Stimulated activated CD4-positive, alpha-beta T cell treated with anti-CD3 and anti-CD28 coated beads, Interleukin-15, amount 100 ng/mL, for 24 hours (primary cell): ENCODE measurements at regions not wholly inside any gene's neighbourhood (a gene's known extent, or its start where the extent isn't known, plus 50 kb on each side); places are given as distances from the start of the nearest gene placed in this dataset.

Experiments
- DNase-seq: peaks from one replicate; pipeline ENCODE4 v3.0.0-alpha.2; 2020

DNA sequence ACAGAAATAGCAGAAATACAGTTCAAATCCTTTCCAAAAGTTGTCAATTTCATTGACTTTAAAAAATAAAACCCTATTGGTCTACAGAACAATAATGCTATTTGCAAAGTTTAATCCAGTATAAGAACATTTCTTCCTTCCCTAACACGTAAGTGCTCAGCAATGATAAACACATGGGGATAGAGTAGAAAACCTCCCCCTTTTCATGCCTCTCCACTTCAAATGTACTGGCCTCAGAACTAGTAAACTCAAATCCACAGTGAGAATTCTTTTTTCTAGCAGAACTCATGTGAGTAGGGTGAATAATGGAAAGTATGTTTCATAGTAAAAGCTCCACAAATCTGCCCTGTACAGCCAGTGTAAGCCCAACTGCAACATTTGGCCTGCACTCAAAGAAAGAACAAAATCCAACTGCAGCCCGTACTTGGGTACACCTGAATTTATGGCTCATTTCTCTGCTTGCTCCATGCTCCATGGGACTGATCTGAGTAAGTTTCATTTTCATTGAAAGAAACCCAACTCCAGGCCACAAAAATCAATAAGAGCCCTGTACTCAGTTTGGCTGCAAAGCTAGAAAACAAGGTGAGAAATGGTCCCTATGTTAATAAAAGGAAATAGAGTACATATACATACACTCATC is 115.0 kb upstream of the RMDN2 start:
- no peak for DNase-seq

DNA sequence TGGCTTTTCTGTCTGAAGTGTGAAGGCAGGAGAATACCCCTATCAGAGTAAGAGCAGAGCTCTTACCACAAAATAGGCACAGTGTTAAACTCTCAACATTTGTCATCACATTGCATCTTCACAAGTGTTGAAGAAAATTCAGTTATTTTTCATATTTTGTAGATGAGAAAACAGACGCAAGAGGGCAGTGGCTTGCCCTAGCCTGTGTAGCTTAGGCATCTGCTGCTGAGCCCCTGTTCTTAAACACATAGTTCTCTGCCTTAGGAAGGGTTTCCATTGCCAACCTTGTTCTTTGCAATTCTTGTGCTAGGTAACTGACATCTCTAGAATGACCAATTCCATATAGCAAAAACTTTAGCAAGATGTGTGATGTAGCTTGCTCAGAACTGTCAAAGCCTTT is 112.7 kb upstream of the RMDN2 start:
- no peak for DNase-seq

DNA sequence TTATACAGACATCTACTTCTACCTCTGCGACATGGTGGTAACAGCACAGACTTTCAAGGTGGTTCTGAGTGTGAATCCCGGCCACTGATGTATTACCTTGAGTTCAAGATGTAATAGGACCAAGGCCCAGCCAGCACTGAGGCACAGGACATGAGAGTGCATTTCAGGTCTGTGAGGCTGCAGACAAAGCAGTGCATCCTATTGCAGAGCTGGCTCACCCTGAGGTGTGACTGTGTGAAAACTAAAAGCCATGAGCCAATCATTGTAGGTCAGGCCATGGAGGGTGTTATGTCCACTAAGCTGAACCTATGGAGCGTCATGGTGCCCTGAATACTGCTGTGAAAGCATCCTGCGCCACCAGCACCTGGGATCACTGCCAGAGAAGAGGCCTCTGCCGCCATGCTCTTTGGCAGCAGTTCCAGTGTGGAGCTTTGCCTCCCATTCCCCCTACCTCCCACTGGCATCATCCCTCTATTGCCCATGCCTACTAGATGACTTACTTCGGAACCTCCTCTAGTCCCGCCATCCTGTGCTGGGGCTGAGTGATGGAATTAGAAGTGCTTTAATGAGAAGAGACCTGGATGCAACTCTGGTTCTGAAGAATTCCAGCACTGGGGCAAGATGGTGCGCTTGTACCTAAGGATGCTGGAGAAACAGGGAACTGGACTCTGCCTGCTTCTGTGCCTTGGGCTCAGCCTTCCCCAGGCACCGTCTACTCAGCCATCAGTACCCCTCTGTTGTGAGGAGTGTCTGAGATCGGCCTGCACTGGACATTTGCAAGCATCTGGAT is 112.0 kb upstream of the RMDN2 start:
- DNase-seq = no peak

DNA sequence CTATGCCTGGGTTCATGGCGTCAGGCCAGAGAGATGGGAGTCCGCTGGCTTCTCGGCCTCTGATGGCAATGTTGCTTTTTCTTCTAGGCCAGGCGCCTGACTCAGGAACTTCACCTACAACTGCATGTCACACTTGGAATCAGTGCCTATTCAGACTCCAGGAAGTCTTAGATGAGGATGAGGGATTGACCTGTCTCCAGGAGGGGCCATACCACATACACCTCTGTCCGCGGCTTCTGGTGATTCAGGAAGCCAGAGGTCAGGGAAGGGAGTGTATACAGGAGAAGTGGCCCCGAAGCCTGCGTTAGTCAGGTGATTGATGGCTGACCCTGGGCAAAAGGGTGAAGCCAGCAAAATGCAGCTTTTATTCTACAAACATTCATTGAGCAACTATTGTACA is 109.1 kb upstream of the RMDN2 start:
- DNase-seq = no peak

DNA sequence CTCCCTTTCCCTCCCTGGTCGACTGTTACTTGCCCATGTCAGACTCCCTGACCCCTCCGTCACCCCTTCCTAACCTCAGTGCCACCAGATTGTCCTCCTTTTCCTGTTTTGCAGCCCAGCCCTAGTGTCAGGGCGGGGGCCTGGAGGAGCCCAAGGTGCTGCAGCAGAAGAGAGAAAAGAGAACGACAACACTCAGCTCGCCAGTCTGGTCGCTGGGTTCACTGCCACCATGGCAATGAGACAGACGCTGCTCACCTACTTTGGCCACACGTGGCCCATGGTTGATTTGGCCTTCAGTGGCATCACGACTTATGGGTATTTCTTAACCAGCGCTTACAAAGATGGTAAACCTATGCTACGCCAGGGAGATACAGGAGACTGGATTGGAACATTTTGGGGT is 108.4 kb upstream of the RMDN2 start:
- no peak for DNase-seq

DNA sequence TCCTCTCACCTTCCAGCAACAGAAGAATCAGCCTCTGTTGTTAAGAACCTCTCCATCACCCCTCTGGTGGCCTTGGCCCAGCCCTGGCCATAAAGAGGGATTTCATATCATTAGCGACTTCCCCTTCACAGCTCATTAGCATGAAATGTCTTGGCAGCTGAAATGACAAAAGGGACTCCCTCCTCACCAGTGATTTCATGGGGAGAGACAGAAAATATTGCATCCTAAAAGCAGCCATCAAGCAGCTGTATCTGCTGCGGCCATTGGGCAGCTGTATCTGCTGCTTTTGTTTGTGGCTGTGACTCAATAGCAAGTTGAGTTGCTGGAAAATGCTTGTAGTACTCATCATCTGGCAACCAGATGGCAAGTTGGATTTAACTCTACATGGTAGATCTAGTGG is 105.9 kb upstream of the RMDN2 start:
- no peak for DNase-seq

DNA sequence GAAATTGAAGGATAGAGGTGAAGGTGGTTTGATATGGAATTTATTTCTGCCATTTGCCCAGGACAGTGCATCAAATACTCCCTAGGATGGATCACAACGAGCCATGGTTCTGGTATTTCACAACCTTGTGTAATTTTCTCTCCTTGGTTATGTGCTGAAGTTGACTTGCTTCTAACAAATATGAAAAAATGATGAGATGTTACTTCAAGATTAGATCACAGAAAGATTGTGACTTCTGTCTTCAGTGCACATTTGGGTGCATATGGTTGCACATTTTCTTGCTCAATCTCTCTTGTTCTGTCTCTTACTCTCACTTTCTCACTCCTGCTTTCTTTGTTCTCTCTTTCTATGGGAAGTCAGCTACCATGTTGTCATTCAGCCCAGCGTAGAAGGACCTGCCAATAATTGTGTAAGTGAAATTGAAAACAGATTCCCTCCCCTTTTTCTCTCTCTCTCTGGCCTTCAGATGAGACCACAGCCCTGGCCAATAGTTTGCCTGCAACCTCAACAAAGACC is 104.6 kb upstream of the RMDN2 start:
- DNase-seq = no peak

DNA sequence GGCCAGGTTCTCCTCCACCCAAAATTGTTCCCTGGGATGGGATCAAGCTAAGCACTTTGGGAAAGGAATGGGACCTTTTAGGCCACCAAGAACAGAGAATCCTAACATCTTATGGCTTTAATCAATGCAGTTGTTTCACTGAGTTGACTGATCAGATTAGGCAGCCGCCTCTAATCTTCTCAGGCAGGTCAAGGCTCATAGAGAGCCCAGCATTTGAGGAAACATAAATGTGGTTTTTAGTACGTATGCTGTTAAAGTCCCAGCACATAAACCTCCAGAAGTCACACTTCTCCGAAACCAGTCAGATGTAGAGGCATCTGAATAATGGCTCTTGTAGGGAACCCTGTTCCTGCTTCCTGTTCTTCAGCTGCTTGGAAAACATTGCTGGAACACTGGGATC is 99.5 kb upstream of the RMDN2 start:
- DNase-seq = no peak

DNA sequence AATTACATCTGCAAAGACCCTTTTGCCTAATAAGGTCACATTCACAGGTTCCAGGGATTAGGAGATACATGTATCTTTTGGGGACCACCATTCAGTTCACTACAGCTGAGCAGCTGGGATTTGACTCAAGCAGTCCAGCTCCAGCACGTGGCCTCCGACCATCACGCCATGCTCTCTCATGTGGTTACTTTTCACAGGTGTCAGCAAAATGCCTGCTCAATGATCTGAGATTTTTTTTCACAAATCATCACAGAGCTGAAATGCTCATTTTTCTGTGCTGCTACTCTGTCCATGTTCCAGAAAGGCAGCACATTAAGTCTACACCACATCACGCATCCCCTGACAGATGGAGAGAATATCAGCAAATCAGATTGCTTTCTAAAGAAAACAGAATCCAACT is 98.5 kb upstream of the RMDN2 start:
- no peak for DNase-seq

DNA sequence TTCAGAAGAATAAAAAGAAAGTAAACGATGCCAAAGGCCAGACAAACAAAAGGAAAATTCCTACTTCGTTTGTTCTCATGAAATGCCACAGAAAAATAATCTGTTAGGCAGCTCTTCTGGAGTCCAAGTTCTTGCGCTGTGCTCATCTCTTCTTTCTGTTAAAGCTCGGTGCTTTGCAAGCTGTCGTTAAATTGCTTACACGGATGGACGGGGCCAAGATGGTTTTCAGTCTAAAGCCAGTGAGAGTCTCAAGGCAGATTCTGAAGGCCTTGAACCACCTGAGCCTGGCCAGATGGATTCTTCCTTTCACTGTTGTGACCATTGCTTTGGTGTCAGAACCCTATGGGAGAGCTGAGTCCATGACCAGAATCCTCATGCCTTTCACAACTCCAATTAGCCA is 97.6 kb upstream of the RMDN2 start:
- no peak for DNase-seq

DNA sequence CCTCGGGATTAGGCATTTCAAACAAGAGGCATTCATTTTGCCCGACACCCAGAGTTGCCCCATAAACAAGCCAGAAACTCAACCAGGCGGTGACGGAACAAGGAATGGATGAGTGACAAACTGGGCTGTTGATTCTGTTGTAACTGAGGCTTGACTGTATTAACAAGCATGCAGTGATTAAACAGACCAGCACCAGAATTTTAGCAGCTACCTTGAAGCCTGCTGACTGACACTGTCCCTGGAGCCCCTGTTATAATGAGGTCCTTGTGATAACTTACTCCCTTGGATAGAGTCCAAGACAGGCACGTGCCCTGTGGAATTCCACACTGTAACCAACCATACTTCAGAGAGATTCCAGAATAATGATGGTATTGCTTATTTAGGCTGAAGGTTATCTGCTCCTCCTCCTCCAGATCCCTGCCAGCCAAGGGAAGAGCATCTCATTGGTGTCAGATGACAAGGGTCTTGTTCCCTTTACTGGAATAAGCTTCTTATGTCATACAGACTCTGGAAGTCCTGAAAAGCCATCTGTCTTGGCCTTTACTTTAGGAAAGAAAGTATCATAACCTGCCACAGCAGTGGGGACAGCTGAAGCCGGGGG is 97.1 kb upstream of the RMDN2 start:
- DNase-seq = no peak

DNA sequence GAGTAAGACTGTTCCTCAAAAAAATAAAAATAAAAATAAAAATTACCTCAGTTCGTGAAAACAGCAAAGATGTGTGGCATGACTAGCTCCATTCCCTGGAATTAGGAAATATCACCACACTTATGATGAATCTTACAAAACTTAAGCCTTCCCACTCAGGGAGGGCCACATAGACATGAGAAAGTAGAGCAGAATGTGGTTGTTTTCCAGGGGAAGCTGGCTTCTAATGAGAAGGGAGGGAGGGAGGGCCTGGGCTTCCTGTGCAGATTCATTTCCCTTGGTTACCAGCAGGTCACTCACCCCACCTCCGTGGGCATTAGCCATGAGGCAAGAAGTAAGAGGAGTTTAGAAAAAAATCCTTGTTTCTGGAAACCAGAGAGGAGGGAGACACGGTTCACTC is 95.9 kb upstream of the RMDN2 start:
- DNase-seq = peak; percentile 20

DNA sequence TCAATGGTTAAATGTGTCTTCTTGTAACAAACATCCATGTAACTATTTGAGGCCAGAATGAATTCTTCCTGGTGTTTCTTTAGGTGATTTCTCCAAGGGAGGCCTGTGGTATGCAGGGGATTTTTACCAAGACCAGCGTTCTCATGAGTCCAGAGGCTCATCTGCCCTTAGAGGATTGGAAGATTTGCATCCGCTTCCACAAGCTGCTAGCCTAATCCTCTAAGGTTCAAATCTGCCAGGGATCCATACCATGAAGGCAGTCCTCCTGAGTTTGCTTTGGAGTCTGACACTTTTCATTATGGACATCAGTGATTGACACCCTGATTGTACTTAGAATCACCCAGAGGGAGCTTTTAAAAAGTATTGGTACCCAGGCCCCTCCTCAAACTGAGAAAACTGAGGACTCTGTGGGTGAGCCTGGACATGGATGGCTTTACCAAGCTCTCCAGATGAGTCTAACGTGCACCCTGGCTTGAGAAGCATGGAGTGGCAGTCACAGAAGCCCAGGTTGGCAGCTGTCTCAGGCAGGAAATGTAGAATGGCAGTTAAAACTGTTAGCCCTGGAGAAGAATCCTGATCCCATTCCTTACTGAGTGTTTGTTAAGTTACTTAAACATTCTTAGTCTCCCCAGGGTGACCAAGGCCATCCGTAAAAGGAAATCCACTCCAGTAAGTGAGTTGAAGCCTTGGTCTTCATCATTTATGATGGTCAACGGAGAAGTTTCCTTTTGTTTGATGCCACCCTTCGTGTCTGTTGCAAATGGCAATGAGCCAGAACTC is 95.3 kb upstream of the RMDN2 start:
- DNase-seq = no peak

DNA sequence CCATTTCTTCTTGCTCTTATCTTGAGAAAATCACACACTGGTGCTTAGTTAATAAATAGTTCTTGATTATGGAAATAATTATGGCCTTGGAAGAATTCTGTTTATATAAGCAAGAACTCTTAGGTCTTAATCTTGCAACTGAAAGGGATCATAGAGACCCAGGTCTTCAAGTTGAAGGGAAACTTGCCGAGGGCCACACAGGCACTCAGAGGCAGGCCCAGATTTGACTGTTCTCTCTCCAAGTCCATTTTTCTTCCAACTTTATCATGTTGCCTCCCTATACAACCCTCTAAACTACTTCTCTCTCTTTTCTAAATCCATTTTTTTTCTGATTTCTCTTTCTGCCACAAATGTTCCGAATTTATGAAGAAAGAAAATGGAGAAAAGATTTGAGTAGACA is 94.5 kb upstream of the RMDN2 start:
- DNase-seq = no peak

DNA sequence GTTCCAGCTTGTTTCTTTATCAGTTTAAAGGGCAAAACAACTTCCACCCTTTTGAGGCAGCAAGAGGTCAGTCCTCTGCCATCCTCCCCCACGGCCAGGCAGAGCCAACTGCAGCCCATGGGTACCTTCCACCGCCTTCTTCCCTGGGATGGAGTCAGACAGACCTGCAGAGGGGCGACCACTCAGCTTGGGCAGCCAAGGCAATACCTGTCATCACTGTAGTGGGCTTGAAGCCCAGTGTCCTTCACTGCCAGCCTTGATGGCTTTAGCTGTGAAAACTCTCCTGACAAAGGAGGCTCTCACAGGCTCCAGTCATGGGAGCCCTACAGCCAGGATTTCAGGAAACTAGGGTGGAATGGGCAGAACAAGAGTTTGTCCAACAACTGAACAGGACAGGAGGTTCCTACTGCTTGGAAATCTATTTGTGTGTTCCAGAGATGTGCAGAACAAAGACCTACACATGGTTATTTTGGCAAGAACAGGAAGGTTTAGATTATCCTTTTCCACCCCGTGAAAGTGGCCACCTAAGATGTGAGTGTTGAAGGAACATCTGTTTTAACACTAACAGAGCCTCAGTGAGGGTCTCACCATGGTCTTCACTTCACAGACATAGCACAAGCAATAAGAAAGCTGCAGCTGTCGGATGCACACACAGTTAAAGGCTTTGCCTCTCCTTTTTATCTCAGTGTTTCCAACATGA is 93.9 kb upstream of the RMDN2 start:
- DNase-seq = no peak

DNA sequence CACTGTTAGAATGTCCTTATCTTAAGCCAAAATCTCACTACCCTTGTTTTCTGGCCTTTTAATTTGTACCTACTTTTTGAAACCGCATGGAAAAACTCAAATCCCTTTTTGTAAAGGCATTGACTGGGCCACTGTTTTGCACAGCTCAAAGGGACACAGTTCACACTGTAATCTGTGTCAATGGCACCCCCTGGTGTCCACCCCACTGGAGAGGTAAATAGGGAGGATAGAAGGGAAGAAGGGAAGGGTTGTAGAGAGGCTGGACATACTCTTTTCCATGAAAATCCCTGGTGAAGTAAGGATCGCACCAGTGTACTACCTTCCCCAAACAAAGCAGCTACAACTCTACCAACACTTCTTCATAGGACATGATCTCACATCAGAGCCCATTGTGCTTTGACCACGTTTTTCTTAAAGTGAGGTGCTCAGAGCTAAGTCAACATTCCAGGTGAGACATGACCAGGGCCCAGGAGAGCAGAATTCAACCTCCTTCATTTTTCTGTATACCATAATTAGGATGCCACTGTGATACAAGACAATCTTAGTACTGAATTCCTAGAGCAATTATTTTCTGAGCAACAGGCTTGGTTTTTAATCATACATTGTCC is 92.4 kb upstream of the RMDN2 start:
- peak; percentile 89 for DNase-seq

DNA sequence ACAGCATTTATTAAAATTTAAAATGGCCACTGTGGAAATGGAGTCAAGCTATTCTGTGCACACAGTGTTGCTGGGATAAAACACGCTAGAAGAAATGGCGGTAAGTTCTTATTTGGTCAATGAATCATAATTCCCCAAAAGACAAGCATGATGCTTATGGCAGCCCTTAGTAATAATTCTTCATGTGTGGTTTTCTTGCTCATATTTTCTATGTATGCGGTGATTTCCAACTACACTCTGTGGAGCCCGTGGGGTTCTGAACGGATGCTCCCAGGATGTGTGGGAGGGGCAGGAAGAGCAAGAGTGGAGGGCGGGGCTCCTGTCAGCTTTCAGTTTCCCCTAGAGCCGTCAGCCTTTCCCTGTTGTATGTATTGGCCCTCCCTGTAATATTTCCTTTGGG is 91.7 kb upstream of the RMDN2 start:
- DNase-seq = peak; percentile 60

DNA sequence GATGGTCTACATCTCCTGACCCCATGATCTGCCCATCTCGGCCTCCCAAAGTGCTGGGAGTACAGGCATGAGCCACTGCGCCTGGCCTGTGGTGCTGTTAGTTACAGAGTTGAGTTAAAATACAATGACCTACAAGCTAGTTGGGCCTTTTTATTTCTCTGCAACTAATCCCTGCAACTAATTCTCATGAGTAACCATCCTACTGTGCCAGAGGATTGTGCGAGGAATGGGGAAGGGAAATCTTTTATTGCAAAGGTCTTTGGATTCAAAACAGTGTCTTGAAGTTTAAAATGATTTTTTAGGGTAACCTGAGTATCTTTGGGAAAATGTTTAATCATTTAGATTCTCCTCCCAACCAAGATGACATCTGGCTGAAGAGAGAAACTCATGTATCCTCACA is 88.8 kb upstream of the RMDN2 start:
- no peak for DNase-seq

DNA sequence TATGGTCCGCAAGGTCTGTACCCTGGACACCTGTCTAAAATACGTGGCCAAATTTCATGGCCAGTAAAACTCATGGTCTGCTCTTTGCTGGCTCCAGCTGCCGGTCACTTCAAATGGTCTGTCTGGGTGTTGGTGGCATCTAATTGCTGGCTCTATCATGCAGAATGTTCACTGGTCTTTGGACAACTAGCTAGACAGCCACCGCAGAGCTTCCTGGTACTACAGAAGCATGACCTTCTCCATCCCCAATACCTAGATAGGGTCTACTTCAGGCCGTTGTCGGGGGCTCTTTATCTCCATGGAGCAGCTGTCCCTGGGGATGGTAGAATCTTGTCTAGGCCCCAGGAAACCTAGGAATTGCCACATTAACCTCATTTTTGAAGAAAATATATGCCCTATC is 88.4 kb upstream of the RMDN2 start:
- no peak for DNase-seq

DNA sequence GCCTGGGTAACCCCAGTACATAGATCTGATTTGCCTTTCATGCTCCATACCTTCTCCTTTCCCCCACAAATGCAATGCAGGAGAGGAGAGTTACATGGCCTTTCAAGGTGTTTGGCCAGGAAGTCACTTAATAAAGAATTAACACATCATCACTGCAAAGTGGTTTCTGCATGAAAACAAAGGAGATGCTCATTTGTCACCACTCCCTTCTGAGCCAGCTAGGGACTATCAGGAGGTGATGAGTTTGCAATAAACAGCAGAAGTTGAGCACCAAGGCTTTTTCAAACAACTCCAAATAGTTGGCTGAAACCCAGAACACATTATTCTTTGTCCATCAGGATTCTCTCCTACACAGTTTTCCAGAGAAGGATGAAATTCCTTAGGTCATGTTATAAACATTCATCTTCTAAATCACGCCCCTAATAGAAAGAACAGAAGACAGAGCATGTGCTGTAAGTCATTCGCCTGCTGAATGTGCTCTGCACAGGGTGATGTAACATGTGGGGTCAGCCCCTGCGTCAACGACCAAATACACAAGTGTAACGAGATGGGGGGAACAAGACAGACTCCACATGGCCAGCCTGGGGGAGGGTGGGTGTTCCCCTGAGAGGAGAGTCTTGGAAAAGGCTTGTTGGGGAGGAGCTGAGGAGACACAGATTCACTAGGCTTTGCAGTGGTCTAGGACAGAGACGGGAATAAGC is 87.3 kb upstream of the RMDN2 start:
- DNase-seq = no peak

DNA sequence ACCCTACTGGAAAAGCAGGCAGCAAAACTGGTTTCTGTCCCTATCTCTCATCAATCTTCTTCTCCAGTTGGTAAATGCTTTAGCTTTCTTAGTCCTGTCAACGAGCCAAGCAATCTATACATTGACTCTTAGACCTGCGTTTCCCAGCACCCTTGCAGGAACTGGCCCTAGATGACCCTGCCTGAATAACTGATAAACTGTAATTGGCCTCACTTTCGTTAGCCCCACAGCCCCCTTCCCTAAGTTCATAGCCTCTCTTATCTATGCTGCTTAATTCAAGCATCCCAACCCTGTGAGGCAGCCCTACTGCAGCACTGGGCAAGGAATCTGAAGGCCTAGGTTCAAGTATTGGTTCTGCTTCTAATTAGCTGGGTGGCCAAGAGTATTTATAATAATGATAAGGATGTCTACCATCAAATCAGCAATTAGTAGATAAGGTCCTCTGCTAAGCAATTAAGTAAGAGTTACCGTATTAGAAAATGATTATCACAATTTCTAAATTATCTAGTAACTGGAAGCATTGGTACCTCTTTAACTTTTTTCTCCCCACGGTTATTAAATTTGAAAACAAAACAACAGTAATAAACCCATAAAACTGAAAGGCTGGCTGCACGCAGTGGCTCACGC is 86.4 kb upstream of the RMDN2 start:
- DNase-seq = no peak
